SK-N-SH (cell line): ENCODE measurements at regions not wholly inside any gene's neighbourhood (a gene's known extent, or its start where the extent isn't known, plus 50 kb on each side); places are given as distances from the start of the nearest gene placed in this dataset.

Source experiments
- CTCF ChIA-PET: fragments of 300-600, 350-600 bp; formaldehyde crosslinking; extraction: SDS; loops from one replicate; lab custom pipeline; 2021; lab: Yijun Ruan, JAX
- POLR2A ChIA-PET: fragments of 350-600 bp; sonication (Branson Sonifier 250); formaldehyde crosslinking; extraction: SDS; loops from one replicate; lab custom pipeline; 2020; ENCODE audit warnings: antibody characterized with exemption, inconsistent platforms; lab: Yijun Ruan, JAX
- DNase-seq: peaks from one replicate; pipeline ENCODE4 v3.0.0; 2012
- H2AFZ ChIP-seq: fragments of 200-600 bp; sonication (generic); 2 replicates; pipeline ENCODE4 v1.8.1; 2016; ENCODE audit warnings: antibody characterized with exemption, mild to moderate bottlenecking, low read depth
- H3F3A ChIP-seq: fragments of 200-600 bp; sonication (generic); replicated peaks from 2 replicates; pipeline ENCODE3; 2016; ENCODE audit warnings: antibody characterized with exemption, mild to moderate bottlenecking; ENCODE audit not compliant: insufficient read depth
- H3K27ac ChIP-seq, 2 experiments: fragments of 200-500 bp in 1 of 2; fragments of 200-600 bp in 1 of 2; sonication (Bioruptor generic) in 1 of 2; sonication (generic), shearing (Covaris generic) in 1 of 2; 2 replicates each; pipeline versions ENCODE4 v1.5.1 to v1.6.1; 2014 to 2016; ENCODE audit warnings: low read depth in 2 of 2, inconsistent platforms in 1 of 2, low read length in 1 of 2, mild to moderate bottlenecking in 1 of 2, mixed read lengths in 1 of 2
- H3K27me3 ChIP-seq: fragments of 200-600 bp; sonication (generic), shearing (Covaris generic); 2 replicates; pipeline ENCODE4 v1.6.1; 2016; ENCODE audit warnings: mixed run types; ENCODE audit not compliant: insufficient read depth
- H3K36me3 ChIP-seq, 2 experiments: fragments of 200-500 bp in 1 of 2; fragments of 200-600 bp in 1 of 2; sonication (Bioruptor generic) in 1 of 2; sonication (generic) in 1 of 2; replicated peaks in 1 of 2; 2 replicates each; pipeline versions ENCODE3 to v1.5.1; 2014 to 2016; ENCODE audit warnings: low read length in 1 of 2, mild to moderate bottlenecking in 1 of 2; ENCODE audit not compliant: insufficient read depth in 2 of 2, control insufficient read depth in 1 of 2
- H3K4me1 ChIP-seq, 2 experiments: fragments of 200-500 bp in 1 of 2; fragments of 200-600 bp in 1 of 2; sonication (Bioruptor generic) in 1 of 2; sonication (generic), shearing (Covaris generic) in 1 of 2; 2 replicates each; pipeline versions ENCODE4 v1.5.1 to v1.6.1; 2014 to 2016; ENCODE audit warnings: low read depth in 1 of 2, low read length in 1 of 2, mixed run types in 1 of 2; ENCODE audit not compliant: insufficient read depth in 2 of 2, control insufficient read depth in 1 of 2
- H3K4me2 ChIP-seq: fragments of 200-600 bp; sonication (generic), shearing (Covaris generic); 2 replicates; pipeline ENCODE4 v1.6.1; 2017; ENCODE audit warnings: mixed run types
- H3K4me3 ChIP-seq, 2 experiments: fragments of 200-500 bp in 1 of 2; fragments of 200-600 bp in 1 of 2; sonication (Bioruptor generic) in 1 of 2; sonication (generic), shearing (Covaris generic) in 1 of 2; 2 replicates each; pipeline versions ENCODE4 v1.5.1 to v1.8.1; 2014 to 2016; ENCODE audit warnings: low read depth in 2 of 2, inconsistent platforms in 1 of 2, low read length in 1 of 2, mild to moderate bottlenecking in 1 of 2, mixed read lengths in 1 of 2, moderate library complexity in 1 of 2
- H3K79me2 ChIP-seq: fragments of 200-600 bp; sonication (generic); 2 replicates; pipeline ENCODE4 v1.8.1; 2017; ENCODE audit warnings: mild to moderate bottlenecking; ENCODE audit not compliant: insufficient read depth
- H3K9ac ChIP-seq: fragments of 200-600 bp; sonication (generic); 2 replicates; pipeline ENCODE4 v1.6.1; 2017; ENCODE audit warnings: mixed run types
- H3K9me2 ChIP-seq: fragments of 200-600 bp; sonication (generic); 2 replicates; pipeline ENCODE4 v1.6.1; 2017; ENCODE audit warnings: mixed run types
- H3K9me3 ChIP-seq: fragments of 200-600 bp; sonication (generic); 2 replicates; pipeline ENCODE4 v1.6.1; 2017; ENCODE audit warnings: mixed run types, mild to moderate bottlenecking, moderate library complexity
- H4K20me1 ChIP-seq: fragments of 200-600 bp; sonication (generic); 2 replicates; pipeline ENCODE4 v1.6.1; 2017; ENCODE audit warnings: mild to moderate bottlenecking, mixed run types; ENCODE audit not compliant: insufficient read depth
- CTCF ChIP-seq: fragments of 200-600 bp; sonication (generic); IDR thresholded peaks from 2 replicates; pipeline ENCODE4 v1.6.1; 2017; ENCODE audit warnings: antibody characterized with exemption, mild to moderate bottlenecking, moderate library complexity
- EP300 ChIP-seq, 2 experiments: IDR thresholded peaks; 2 replicates each; pipeline versions ENCODE4 v1.4.0 to v1.6.1; 2012; ENCODE audit warnings: borderline replicate concordance in 1 of 2, low read depth in 1 of 2, low read length in 1 of 2
- EZH2phosphoT487 ChIP-seq: fragments of 200-600 bp; sonication (generic); IDR thresholded peaks from 2 replicates; pipeline ENCODE4 v1.6.1; 2017; ENCODE audit warnings: low read depth, mixed run types, mild to moderate bottlenecking, antibody characterized with exemption, moderate library complexity, borderline replicate concordance
- MXI1 ChIP-seq: IDR thresholded peaks from 2 replicates; pipeline ENCODE4 v1.6.1; 2012; ENCODE audit warnings: mild to moderate bottlenecking, low read depth, low read length, improper control_type of control experiment
- NFIC ChIP-seq: IDR thresholded peaks from 2 replicates; pipeline ENCODE4 v1.4.0; 2012; ENCODE audit warnings: borderline replicate concordance
- RCOR1 ChIP-seq: fragments of 150-350 bp; IDR thresholded peaks from 2 replicates; pipeline ENCODE4 v1.6.1; 2017; ENCODE audit warnings: antibody characterized with exemption, low read length
- TAF1 ChIP-seq: IDR thresholded peaks from 2 replicates; pipeline ENCODE4 v1.6.1; 2012; ENCODE audit warnings: low read depth, mild to moderate bottlenecking, low read length, moderate library complexity, borderline replicate concordance
- YY1 ChIP-seq: IDR thresholded peaks from 2 replicates; pipeline ENCODE4 v1.4.0; 2012; ENCODE audit warnings: low read depth, mild to moderate bottlenecking
- WGBS: methylation state at CpG from one replicate; pipeline ENCODE4 v1.1.6; 2017; ENCODE audit warnings: low lambda C conversion rate; 5-methylcytosine and 5-hydroxymethylcytosine counted together
- TF ChIP-seq, protein P1 (sequence below): IDR thresholded peaks from 2 replicates; pipeline ENCODE4; 2012

DNA sequence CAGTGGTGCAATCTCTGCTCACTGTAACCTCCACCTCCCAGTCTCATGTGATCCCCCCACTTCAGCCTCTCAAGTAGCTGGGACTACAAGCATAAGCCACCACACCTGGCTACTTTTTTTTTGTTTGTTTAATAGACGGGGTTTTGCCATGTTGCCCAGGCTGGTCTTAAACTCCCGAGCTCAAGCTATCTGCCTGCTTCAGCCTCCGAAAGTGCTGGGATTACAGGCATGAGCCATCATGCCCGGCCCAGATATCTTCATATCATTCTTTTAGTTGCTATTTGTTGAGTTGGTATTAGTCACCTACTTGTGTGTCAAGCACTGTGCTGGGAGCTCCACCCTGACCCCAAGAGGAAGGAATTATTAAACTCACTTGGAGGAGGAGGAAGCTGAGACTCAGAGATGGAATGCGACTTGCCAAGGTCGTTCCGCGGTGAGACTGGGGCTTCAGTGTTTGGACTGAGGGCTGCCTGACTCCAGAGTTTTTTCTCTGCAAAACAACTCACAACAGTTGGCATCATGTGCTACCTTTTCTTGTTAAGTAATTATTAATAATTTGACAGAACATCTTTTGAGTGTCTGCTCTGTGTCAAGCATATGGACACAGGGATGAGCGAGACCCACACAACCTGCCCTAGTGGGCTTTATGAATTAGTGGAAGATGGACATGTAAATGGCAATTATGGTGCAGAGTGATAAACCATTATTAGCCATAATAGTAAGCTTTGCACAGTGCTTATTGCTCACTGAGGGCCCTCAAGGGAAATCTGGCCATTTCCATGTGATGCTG is 132.0 kb downstream of the FOXD2 start (continued):
- TF ChIP-seq MXI1: 0 out of 2 replicates have a peak, but pooled peaks have one; percentile 26
- no peak for TF ChIP-seq YY1
- TF ChIP-seq, protein P1, sequence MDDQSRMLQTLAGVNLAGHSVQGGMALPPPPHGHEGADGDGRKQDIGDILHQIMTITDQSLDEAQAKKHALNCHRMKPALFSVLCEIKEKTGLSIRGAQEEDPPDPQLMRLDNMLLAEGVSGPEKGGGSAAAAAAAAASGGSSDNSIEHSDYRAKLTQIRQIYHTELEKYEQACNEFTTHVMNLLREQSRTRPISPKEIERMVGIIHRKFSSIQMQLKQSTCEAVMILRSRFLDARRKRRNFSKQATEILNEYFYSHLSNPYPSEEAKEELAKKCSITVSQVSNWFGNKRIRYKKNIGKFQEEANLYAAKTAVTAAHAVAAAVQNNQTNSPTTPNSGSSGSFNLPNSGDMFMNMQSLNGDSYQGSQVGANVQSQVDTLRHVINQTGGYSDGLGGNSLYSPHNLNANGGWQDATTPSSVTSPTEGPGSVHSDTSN: peak; percentile 13; the same call in 1 of the 2 replicates
- TF ChIP-seq, all 33 proteins: peak for 9

DNA sequence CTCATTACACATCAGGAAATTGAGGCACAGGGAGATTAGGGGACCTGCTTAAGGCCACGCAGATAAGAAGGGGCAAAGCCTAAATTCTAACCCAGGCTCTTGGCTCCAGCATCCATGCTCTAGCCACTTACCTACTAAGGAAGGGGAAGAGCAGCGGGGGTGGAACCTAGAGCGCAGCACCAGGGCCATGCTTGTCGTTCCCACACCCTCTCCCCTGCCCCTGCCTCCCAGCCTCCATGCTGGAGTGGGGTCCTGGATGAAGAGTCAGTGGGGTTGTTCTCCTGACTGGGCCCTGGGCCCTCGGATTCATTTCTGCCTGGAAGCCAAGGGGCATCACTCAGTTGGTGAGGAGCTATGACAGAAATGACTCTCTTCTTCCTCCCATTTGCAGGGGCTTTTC is 133.3 kb downstream of the FOXD2 start:
- Histone ChIP-seq H3F3A (peaks cover 3% of the 10 kb centered on the region), H3K4me3 (no peak overlapping the region), H3K9me3 (no peaks in the 10 kb centered on the region), H3K9me2 (no peaks in the 10 kb centered on the region), H3K27ac (no peak overlapping the region), H4K20me1 (no peaks in the 10 kb centered on the region), H2AFZ (no peak overlapping the region), H3K9ac (no peak overlapping the region), H3K4me1 (peaks cover 2 to 18% of the 10 kb centered on the region in 2 experiments; a peak in 2 of 4 replicates), H3K79me2 (no peaks in the 10 kb centered on the region)
- whole genome bisulfite sequencing: 87% methylated on average over 4 of the region's 5 CpGs
- CTCF ChIA-PET: interaction anchor here (2.3 kb wide), 1 partner anchor 139 kb away, joined by 6 read pairs; no protein-coding TSS in a partner anchor
- POLR2A ChIA-PET: no interaction called here
- no peak for DNase-seq
- no peak for TF ChIP-seq EZH2phosphoT487
- TF ChIP-seq, all 33 proteins: peak for 0
- Histone ChIP-seq H3K4me2 (no peak overlapping the region), H3K27me3 (no peaks in the 10 kb centered on the region), H3K36me3 (no peaks in the 10 kb centered on the region)

- POLR2A ChIA-PET: no interaction called here
- TF ChIP-seq TAF1 (no peak), RCOR1 (no peak), CTCF (no peak), EP300 (IDR thresholded peaks at IDR 0.05; ENCODE audit: borderline replicate concordance in 1 of 2, low read depth in 1 of 2, low read length in 1 of 2) (no peak), NFIC (no peak)
- Histone ChIP-seq H3K9me2 (no peaks in the 10 kb centered on the region), H3K4me2 (no peak overlapping the region), H3F3A (peaks cover 3% of the 10 kb centered on the region), H3K9me3 (no peaks in the 10 kb centered on the region), H3K27me3 (no peaks in the 10 kb centered on the region), H3K4me3 (no peak overlapping the region), H4K20me1 (no peaks in the 10 kb centered on the region), H3K36me3 (no peaks in the 10 kb centered on the region), H3K27ac (no peak overlapping the region), H2AFZ (no peak overlapping the region), H3K9ac (no peak overlapping the region), H3K4me1 (peaks cover 5 to 18% of the 10 kb centered on the region in 2 experiments; a peak in 2 of 4 replicates), H3K79me2 (no peaks in the 10 kb centered on the region)
- WGBS: 95% methylated on average over 2 of the region's 2 CpGs
- CTCF ChIA-PET: no interaction called here
- DNase-seq: no peak
Measured at GRCh38 chr1:47571952-47572351, 134.1 kb downstream of the FOXD2 start.
